Progenitor cell of endocrine pancreas (in vitro differentiated cells): ENCODE measurements at regions not wholly inside any gene's neighbourhood (a gene's known extent, or its start where the extent isn't known, plus 50 kb on each side); places are given as distances from the start of the nearest gene placed in this dataset.

Experiments used
- DNase-seq: peaks from one replicate; pipeline ENCODE4 v3.0.0; 2021; ENCODE audit warnings: low spot score; ENCODE audit not compliant: unreplicated experiment
- H3K27ac Mint-ChIP-seq: 2 replicates; pipeline ENCODE4 v1.8.0; 2021; ENCODE audit warnings: mild to moderate bottlenecking, moderate library complexity, mixed read lengths
- H3K27me3 Mint-ChIP-seq: 2 replicates; pipeline ENCODE4 v1.8.0; 2021; ENCODE audit warnings: mixed read lengths
- H3K36me3 Mint-ChIP-seq: 2 replicates; pipeline ENCODE4 v1.8.0; 2022; ENCODE audit warnings: mixed read lengths; ENCODE audit not compliant: insufficient read depth
- H3K4me1 Mint-ChIP-seq: 2 replicates; pipeline ENCODE4 v1.8.0; 2021; ENCODE audit warnings: low read depth, mixed read lengths
- H3K4me3 Mint-ChIP-seq: 2 replicates; pipeline ENCODE4 v1.8.0; 2021; ENCODE audit warnings: low read depth, mild to moderate bottlenecking, moderate library complexity, mixed read lengths
- H3K9me3 Mint-ChIP-seq: 2 replicates; pipeline ENCODE4 v1.8.0; 2021; ENCODE audit warnings: low read depth, mixed read lengths
- CTCF ChIP-seq: fragments of 200-600 bp; sonication (generic); IDR thresholded peaks from one replicate; pipeline ENCODE4 v1.5.0; 2021; ENCODE audit warnings: antibody characterized with exemption, mild to moderate bottlenecking; ENCODE audit not compliant: unreplicated experiment

DNA sequence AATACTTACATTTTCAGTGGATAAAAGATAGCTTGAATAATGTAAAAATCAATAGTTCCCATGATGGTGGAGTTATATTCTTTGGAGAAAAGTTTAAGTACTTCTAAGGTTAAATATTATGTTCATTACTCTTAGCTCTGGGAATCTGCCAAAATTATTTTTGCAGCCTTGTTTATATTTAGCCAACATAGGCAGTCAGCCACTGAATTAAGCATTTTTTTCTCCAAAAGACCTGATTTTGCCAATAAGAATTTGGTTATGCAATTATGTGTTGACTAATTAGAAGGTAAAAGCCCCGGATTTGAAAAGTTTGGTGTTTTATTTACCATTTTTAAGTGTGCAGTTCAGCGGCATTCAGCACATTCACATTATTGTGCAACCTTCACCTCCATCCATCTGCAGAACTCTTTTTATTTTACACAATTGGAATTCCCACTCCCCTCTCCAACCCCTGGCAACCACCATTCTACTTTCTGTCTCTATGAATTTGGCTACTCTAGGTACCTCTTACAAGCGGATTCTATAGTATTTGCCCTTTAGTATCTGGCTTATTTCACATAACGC lies 90.1 kb upstream of the C1QTNF9B start:
- H3K27ac Mint-ChIP-seq, result no peak overlapping the region
- no peak for TF ChIP-seq CTCF

GRCh38 chr13:23988546-23989122 lies 91.3 kb upstream of the C1QTNF9B start:
- Mint-ChIP-seq H3K9me3 (peaks cover 3% of the 10 kb centered on the region), H3K27me3 (no peaks in the 10 kb centered on the region), H3K27ac (peak overlapping the region; percentile 87), H3K4me1 (peaks cover 43% of the 10 kb centered on the region), H3K36me3 (peaks cover 9% of the 10 kb centered on the region), H3K4me3 (peak overlapping the region; percentile 9)
- TF ChIP-seq CTCF, result no peak
- no peak for DNase-seq

More for the DNA sequence above, 90.1 kb upstream of the C1QTNF9B start:
- Mint-ChIP-seq H3K4me1 (peaks cover 46% of the 10 kb centered on the region), H3K36me3 (peaks cover 13% of the 10 kb centered on the region), H3K4me3 (no peak overlapping the region), H3K9me3 (peaks cover 3% of the 10 kb centered on the region), H3K27me3 (peaks cover 2% of the 10 kb centered on the region)
- no peak for DNase-seq

DNA sequence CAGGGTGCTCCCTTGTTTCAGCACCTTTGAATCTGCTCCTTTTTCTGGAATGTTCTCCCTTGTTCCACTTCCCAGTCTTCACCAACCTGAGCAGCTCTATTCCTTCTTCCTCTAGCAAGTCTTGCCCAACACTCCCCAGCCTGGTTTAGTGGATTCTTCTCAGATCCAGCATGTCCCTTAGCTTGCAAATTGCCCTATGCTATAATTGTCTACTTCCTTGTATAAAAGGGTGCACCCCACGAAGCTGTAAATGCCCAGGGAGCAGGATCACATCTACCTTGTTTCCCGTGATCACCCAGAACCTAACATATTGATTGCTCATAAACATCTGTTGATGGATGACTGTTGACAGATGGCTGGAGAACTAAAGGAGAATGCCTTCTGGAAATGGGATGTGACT lies 93.2 kb upstream of the C1QTNF9B start:
- peaks cover 37% of the 10 kb centered on the region for H3K4me1 Mint-ChIP-seq
- no peak overlapping the region for H3K4me3 Mint-ChIP-seq
- H3K27ac Mint-ChIP-seq, result peak overlapping the region; percentile 47
- no peaks in the 10 kb centered on the region for H3K27me3 Mint-ChIP-seq
- no peak for TF ChIP-seq CTCF
- H3K36me3 Mint-ChIP-seq, result peaks cover 5% of the 10 kb centered on the region
- no peak for DNase-seq
- H3K9me3 Mint-ChIP-seq, result peaks cover 3% of the 10 kb centered on the region

GRCh38 chr13:23991119-23991518 lies 93.8 kb upstream of the C1QTNF9B start:
- peaks cover 8% of the 10 kb centered on the region for H3K36me3 Mint-ChIP-seq
- peak overlapping the region; percentile 47 for H3K27ac Mint-ChIP-seq
- TF ChIP-seq CTCF, result no peak
- H3K4me1 Mint-ChIP-seq, result peaks cover 34% of the 10 kb centered on the region
- H3K9me3 Mint-ChIP-seq, result peaks cover 3% of the 10 kb centered on the region
- H3K4me3 Mint-ChIP-seq, result no peak overlapping the region
- DNase-seq, result no peak
- no peaks in the 10 kb centered on the region for H3K27me3 Mint-ChIP-seq

- peaks cover 16% of the 10 kb centered on the region for H3K36me3 Mint-ChIP-seq
- peaks cover 11% of the 10 kb centered on the region for H3K9me3 Mint-ChIP-seq
- no peak for TF ChIP-seq CTCF
- H3K27ac Mint-ChIP-seq, result no peak overlapping the region
- H3K4me3 Mint-ChIP-seq, result no peak overlapping the region
- DNase-seq, result no peak
- H3K4me1 Mint-ChIP-seq, result peaks cover 27% of the 10 kb centered on the region
- no peaks in the 10 kb centered on the region for H3K27me3 Mint-ChIP-seq
These were observed 95.7 kb upstream of the C1QTNF9B start for GRCh38 chr13:23992781-23993679.
